Stimulated activated CD4-positive, alpha-beta T cell treated with anti-CD3 and anti-CD28 coated beads, Interleukin-2, amount 100 ng/mL, for 48 hours (primary cell): ENCODE measurements at regions not wholly inside any gene's neighbourhood (a gene's known extent, or its start where the extent isn't known, plus 50 kb on each side); places are given as distances from the start of the nearest gene placed in this dataset.
"Not testable (repeated sequence)": the region's sequence is repeated elsewhere in the genome, so short reads cannot be mapped to it uniquely, and the experiment has no call there.

ENCODE experiments used
- DNase-seq, 2 donors: peaks; one replicate each; pipeline ENCODE4 v3.0.0-alpha.2; 2020

DNA sequence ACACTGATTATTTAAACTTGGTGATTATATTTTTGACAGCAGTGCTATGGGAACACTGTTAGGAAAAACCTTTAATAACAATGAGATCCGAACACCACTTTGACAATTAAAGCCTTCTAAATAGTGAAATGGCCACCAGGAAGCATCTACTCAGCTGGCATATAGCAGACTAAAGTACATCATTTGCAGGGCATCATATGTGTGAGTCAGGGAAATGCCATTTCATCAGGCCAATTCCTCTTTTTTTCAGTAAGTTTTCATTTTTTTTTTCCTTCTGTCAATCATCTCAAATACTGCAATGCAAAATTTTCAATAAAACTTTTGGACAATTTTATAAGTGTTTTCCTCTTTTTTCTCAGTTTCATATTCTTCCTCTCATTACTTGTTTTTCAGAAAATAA lies 521.4 kb upstream of the SEMA3D start:
- no peak for DNase-seq

DNA sequence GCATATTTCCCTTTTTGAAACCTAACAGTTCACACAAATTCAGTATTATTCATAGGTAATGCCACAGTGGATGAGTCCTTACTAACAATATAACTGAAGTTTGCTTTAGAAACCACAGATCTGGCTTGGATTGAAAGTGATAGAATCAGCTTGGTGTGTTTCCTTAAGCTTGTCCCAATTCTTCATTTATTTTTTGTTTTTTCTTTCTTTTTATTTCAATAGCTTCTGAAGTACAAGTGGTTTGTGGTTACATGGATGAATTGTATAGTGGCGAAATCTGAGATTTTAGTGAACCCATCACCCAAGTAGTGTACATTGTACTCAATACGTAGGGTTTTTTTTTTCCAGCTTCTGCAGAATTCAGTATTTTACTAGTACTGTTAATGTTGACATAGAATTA lies 518.2 kb upstream of the SEMA3D start:
- DNase-seq: no peak

DNA sequence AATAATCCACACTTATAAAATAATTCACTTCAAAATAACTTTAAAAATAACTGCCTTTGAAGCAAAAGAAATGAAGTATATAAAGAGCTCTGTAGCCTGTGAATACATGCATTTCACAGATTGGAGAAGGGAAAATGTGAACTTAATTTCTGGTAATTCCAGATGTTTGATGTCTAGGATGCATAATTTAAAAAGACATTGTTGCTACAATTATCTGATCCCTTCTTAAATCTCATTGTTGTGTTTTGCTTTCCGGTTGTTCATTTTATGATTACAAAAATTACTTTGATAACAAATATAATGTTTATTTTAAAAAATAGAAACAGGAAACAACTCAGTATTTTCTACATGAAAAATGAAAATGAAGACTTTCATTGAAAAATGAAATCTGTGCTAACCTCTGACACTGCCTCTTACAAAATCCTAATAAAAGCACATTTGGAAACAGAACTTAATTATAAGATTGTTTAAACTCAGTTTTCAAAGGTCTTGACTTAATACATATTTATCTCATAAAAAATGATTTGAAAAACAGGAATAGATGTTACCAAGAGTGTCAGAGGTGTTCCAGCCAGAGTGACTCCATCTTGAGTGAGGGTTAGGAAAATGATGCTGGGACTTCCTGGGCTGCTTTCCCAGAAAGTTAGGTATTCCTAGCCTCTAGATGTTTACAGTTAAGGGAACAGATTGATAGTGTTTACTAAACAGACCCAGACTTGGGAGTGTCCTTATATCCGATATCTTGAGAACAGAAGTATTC lies 516.6 kb upstream of the SEMA3D start:
- DNase-seq: no peak

DNA sequence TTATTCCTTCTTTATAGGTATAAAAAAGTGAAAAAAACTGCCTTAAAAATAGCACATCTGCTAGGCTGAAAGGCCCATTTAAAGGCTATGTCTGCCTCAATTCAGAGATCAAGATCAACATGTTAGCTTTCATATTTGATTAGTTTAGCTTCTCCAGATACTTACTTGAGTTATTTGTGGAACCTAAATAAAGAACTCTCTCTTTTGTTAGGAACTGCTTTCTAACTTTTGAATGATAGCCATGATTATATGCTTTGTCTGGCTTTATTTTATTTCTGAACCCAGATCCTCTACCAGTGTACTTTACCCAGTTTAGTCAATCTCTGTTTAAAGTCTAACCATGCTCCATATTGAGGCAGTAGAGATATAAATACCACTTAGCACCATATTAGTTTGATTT lies 515.5 kb upstream of the SEMA3D start:
- DNase-seq: no peak

DNA sequence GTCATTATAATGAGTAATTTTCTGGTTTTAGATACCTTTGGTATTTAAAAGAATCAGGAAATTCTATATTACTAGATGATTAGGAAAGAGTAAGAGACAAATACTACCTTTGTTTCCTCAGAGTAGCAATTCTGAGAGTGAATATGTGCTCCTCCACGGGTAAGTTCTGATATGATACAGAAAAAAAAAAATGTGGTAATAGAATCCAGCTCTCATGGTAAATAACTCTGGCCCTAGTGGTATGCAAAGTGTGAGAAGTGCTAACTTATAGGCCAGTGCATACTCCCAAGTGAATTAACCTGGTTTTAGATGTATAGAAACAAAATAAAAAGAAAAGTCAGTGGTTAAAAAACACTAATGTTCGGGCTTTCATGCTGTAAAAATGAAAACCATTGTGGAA lies 512.6 kb upstream of the SEMA3D start:
- DNase-seq: no peak

DNA sequence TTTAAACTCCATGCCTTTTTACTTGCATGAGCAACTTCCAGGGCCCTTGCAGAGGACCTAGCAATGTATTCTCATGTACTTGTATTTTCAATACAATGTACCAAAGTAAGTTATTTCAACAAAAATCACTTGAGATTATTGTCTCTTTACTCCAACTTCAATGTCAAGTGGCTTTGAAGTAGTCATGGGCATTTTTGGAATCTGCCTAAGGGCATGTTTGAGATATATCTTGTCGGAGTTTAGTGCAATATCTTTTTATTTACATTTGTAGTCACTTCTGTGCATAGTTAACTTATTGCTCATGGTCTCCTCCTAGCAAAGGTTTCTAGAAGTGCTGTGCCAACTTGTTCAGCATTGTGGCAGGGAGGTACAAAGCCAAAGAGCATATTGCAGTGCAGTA lies 508.7 kb upstream of the SEMA3D start:
- no peak for DNase-seq

DNA sequence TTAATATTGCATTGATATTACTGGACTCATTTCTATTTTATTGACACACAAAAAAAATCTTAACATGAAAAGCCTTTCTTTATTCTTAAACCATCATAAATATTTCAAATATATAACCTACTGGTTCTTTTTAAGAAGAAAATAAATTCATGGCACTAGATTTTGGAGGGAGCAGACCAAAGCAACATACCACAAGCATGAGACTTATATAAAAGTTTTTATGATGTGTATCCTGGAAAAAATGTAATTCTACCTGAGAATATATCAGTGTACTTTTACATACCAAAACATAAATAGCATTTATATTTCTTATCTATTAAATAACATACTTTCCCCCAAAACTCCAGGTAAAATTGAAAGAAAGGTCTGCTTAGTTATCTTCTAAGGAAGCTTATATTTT lies 508.2 kb upstream of the SEMA3D start:
- no peak for DNase-seq

DNA sequence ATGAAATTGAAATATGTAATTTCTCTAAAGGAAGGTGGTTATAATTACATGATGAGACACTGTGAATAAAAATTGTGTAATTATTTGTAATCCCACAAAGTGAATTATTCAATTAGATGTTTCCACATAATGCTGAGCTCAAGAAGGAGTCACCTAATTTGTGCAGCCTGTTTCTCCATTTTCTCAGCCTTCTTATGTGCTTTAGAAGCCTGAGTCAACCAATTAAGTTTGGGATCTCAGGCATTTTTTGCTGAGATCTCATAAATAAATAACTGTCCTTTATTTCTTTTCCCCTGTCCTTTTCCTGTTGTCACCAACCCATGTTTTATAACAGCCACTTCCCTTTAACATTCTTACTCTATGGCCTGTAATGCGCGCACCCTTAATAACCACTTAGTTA lies 506.5 kb upstream of the SEMA3D start:
- no peak for DNase-seq

DNA sequence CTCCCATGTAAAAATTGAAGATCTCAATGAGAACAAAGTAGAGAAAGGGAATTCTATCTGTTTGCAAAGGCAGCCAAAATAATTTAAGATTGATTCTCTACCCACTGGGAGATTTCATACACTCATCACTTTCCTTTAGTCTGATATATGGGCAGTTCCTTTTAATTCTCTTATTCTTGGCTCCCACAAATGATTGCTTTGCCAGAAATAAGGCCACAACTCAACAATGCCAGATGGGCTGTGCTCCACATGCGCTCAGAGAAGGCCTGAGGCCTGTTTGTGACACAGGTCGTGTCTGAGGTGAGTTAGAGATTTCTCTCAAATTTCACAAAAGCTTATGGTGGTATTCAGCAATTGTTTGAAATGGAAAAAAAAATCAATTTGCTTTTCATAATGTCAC lies 501.9 kb upstream of the SEMA3D start:
- DNase-seq: no peak

DNA sequence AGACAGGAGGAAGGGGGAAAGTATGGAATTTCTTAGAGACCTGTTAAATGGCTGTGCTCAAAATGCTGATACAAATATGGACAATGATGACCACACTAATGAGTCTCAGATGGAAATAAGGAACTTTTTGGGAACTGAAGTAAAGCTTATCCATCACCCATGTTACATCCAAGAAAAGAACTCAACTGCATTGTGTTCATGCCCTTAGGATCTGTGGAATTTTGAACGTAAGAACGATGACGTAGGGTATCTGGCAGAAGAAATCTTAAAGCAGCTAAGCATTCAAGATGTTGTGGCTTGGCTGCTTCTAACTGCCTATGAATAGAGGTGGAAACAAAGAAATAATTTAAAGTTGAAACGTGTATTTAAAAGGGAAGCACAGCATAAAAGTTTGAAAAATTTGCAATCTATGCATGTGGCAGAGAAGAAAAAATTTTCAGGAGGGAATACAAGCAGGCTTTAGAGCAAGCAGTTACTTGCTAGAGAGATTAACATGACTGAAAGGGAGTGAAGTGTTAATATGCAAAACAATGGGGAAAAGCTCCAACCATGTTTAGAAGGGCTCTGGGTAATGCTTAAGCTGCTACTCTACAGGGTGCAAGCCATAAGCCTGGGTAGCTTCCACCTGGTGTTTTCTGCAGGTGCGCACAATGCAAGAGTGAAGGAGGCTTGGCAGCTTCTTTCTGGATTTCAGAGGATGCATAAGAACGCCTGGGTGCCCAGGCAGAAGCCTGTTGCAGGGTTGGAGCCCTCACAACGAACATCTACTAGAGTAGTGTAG lies 499.7 kb upstream of the SEMA3D start:
- DNase-seq: no peak

DNA sequence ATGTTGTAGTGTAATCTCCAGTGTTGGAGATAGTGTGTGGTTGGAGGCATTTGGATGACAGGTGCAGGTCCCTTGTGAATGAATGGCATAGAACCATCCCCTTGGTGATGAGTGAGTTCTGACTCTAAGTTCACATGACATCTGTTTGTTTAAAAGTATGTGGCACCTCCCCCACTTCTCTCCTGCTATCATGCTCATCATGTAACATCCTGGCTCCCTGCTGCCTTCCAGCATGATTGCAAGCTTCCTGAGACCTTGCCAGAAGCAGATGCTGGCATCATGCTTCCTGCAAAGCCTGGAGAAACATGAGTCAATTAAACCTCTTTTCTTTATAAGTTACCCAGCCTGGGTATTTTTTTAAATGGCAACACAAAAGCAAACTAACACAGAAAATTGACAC lies 499.0 kb upstream of the SEMA3D start:
- DNase-seq: no peak

DNA sequence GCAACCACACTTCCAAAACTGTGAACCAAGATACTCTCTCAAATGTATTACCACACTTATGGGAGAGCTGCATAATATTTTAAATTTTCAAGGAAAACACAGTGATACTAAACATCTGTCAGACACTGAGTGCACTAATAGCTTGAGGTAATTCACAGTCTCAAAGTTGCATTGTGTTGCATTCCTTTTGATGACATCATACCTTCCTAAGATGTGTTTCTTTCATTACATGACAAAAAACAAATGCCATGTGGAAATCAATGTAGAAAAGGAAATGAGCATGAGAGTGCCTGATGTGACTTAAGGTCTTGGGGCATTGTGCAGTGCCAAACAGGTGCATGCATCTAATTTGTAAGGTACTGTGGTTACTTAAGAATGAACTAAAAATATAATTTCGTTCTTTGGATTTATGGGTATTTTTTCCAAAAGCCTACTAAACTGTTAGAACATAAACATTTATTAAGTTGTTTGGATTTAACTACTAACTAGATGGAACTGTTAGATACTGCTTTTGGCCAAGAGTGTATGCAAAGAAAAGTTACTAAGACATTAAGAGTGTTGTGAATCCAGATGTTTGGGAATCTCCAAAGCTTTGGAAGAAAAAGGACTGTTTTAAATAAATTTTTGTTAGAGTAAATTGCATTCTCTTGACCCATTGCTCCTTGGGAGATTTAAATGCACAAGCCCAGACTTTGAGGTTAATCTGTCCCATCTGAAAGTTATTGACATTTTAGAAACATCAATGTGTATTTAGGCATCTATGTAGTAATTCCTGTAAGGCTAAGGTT lies 496.2 kb upstream of the SEMA3D start:
- DNase-seq: no peak

DNA sequence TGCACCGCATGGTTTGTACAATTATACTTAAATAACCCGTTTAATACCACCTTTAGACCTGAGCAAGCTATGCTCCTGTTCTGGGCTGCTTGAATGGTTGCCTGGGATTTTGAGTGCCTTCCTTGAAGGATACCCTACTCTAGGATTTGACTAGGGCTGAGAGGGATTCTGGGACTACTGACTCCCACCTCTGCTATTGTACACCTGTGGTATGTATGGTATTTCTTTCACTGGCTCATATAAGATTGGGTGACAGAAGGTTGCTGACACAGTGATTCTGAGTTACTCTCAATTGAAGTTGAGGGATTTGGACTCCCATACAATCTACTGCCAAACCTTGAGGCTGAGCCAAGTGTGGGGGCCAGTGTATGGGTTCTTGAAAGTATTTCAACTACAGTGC lies 494.4 kb upstream of the SEMA3D start:
- no peak for DNase-seq

DNA sequence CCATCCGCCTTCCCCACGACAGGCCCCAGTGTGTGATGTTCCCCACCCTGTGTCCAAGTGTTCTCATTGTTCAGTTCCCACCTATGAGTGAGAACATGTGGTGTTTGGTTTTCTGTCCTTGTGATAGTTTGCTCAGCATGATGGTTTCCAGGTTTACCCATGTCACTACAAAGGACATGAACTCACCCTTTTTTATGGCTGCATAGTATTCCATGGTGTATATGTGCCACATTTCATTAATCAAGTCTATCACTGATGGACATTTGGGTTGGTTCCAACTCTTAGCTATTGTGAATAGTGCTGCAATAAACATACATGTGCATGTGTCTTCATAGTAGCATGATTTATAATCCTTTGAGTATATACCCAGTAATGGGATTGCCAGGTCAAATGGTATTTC lies 488.2 kb upstream of the SEMA3D start:
- not testable (repeated sequence) for DNase-seq

DNA sequence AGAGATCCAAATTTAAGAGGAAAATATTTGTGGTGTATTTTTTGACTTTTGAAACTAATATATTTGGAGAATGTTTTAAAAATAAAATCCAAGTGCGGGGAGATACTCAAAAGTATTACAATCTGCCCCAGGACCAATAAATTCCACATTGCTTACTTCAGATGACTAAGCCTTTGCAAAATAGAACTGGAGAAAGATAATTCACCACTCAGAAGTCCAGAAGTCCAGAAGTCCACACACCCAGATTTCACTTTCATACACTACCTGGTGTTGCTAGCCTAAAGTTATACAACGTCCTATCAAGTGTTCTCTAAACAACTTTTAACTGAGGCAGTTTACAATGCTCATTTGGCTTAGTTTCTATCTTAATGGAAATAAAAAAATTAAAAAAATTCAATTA lies 487.0 kb upstream of the SEMA3D start:
- DNase-seq: no peak

DNA sequence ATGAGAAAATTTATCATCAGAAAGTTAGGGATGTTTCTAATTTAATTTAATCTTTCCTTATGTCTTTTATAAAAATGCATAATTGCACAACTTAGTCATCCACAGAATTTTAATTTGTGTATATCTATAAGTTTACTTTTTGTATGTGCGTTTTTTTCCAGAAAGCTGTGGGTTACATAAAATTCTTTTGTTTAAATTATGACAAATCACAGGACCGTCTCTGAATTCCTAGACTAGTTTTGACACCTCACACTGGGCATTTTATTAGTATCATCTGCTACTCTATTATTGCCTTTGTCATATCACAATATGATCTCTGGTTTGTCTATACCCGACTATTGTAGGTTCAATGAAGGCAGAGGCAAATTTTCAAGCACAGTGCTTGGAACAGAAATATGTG lies 482.4 kb upstream of the SEMA3D start:
- DNase-seq: no peak

DNA sequence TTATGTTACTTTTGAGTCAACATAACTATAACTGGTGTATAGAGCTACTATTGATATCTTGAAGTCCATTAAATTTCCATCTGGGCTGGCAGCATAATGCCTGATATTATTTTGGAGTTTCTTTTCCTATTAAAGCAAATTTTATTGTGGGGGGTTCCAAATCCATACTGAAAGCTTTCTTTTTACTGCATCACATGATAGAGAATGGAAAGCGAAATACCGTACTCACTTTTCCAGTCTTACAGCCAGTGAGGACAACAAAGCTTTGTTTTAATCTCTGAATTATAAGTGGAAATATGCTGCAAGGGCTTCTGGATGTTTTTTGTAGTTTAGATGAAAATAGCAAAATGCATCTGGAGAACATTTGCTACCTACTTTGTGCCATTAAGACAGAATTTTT lies 477.5 kb upstream of the SEMA3D start:
- no peak for DNase-seq

DNA sequence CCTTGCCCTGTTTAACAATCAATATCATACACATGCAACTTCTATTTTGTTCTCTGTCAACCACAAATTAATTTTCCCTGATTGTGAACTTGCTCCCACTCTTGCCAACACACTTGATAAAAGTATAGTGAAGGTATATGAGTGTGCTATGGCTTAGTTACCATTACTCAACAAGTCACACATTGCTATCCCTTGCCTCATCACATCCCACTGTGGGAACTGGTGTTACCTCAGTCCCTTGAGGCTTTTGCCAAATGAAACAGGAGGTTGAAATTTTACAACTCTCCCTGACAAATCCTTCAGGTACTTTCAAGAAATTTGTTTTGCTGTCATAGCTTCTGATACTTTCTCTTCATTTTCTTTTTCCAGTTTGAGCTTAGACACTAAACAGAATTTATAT lies 472.5 kb upstream of the SEMA3D start:
- DNase-seq: no peak

DNA sequence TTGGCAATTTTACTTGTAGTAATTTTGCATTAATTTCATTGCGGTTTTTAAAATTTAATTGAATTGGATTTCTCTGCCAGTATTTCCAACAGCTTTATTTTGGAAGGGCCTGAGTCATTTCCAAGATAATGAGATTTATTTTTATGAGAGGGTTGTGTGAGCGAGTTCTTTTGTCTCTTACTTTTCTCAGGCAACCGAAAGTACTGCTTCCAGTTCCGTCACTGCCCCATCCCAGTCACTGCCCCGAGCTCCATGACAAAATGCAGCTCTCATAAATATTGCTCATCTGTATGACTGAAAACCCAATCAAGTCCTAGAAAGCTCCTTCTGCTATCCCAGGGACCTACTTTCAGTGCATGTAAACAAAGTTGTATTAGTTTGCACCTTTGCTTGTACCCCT lies 468.4 kb upstream of the SEMA3D start:
- DNase-seq: no peak

DNA sequence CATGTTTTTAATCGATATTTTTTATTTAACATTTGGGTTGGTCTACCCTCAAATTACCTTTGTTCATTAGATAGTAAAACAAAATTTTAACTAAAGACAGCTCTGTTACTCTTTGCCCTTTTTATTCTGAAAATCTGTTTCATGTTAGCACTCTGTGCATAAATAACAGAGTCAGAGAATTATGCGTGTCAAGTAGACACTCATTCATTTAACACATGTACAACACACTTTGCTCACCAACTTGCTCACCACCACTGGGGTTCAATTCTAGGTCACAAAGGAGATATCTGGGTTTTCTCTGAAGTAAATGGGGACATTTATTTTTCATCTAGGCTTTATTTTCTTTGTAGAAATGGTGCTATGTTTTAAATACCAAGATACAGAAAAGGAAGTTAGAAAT lies 457.4 kb upstream of the SEMA3D start:
- no peak for DNase-seq

DNA sequence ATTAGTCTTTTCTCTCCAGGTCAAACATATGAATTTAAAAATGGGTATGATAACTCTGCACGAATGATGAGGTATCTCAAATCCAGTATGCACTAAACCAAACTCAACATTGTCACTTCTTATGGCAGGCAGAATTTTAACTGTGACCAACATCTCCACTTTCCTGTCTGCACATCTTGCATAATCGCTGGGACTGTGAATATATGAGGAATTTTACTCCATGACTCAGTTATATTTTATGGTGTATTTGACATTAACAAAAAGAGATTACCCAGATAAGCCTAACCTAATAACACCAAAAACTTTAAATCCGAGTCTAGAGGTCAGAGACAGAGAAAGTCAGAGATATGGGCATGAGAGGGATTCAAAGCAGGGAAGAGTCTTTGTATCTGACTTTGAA lies 454.5 kb upstream of the SEMA3D start:
- no peak for DNase-seq

DNA sequence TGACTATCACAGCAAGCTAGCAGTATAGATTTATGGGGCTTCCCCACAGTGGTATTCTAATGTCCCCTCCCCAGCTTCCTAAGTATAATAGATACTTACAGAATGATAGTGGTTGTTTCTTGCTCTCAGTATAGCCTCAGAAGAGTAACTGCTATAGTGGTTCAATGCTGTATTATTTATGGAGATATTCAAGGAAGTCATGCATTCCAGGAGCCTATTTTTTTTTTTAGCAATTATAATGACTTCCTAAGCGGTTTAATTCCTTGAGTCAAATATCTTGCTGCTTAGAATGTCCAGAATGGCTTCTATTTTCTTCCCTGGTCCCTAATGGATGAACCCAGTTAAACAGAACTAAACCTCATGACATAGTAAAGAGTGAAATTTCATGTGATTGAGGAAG lies 451.5 kb upstream of the SEMA3D start:
- DNase-seq: no peak

DNA sequence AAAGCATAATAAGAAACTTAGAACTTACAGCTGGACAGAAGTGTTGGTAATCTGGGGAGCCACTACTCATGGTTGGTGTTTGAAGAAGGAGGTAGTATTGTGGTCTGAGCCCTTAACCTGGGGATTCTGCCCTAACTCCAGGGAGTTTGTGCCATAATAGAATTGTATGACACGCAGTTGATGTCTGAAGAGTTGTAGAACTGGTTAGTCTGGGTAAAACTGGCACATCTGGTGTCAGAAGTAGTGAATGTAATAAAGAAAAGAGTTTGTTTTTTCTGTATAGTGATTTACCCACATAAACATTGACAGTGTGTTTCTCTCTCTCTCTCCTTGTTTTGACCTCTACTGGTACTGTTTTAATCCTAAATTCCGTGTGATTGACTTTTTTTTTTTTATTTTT lies 448.1 kb upstream of the SEMA3D start:
- no peak for DNase-seq
